ENCODE measurements at regions not wholly inside any gene's neighbourhood (a gene's known extent, or its start where the extent isn't known, plus 50 kb on each side); places are given as distances from the start of the nearest gene placed in this dataset.

DNA sequence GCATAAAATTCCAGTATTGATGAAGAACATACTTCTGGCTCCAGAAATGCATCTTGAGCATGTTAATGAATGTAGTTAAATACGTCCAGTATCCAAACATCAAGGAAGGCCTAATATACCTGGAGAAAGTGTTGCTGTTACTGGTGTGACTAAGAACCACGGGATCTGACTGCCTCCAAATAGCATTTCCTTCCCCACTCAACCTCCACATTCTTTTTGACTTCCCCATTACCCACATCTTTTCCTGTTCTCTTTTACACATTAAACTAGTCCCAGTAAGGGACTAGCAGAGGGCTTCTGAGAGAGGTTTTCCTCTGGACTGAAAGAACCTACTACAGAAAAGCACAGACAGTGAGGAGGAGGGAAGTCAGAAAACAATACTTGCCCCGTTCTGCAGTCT lies 482.8 kb upstream of the HTR2C start:
- no peak for TF ChIP-seq POLR2A (IDR thresholded peaks at IDR 0.05)
- TF ChIP-seq, protein P1, sequence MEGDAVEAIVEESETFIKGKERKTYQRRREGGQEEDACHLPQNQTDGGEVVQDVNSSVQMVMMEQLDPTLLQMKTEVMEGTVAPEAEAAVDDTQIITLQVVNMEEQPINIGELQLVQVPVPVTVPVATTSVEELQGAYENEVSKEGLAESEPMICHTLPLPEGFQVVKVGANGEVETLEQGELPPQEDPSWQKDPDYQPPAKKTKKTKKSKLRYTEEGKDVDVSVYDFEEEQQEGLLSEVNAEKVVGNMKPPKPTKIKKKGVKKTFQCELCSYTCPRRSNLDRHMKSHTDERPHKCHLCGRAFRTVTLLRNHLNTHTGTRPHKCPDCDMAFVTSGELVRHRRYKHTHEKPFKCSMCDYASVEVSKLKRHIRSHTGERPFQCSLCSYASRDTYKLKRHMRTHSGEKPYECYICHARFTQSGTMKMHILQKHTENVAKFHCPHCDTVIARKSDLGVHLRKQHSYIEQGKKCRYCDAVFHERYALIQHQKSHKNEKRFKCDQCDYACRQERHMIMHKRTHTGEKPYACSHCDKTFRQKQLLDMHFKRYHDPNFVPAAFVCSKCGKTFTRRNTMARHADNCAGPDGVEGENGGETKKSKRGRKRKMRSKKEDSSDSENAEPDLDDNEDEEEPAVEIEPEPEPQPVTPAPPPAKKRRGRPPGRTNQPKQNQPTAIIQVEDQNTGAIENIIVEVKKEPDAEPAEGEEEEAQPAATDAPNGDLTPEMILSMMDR (IDR thresholded peaks at IDR 0.05) = no peak
